SK-N-SH (cell line): ENCODE measurements at regions not wholly inside any gene's neighbourhood (a gene's known extent, or its start where the extent isn't known, plus 50 kb on each side); places are given as distances from the start of the nearest gene placed in this dataset.

Experiments
- CTCF ChIA-PET: fragments of 300-600, 350-600 bp; formaldehyde crosslinking; extraction: SDS; loops from one replicate; lab custom pipeline; 2021; lab: Yijun Ruan, JAX
- POLR2A ChIA-PET: fragments of 350-600 bp; sonication (Branson Sonifier 250); formaldehyde crosslinking; extraction: SDS; loops from one replicate; lab custom pipeline; 2020; ENCODE audit warnings: antibody characterized with exemption, inconsistent platforms; lab: Yijun Ruan, JAX
- DNase-seq: peaks from one replicate; pipeline ENCODE4 v3.0.0; 2012
- H2AFZ ChIP-seq: fragments of 200-600 bp; sonication (generic); 2 replicates; pipeline ENCODE4 v1.8.1; 2016; ENCODE audit warnings: antibody characterized with exemption, mild to moderate bottlenecking, low read depth
- H3F3A ChIP-seq: fragments of 200-600 bp; sonication (generic); replicated peaks from 2 replicates; pipeline ENCODE3; 2016; ENCODE audit warnings: antibody characterized with exemption, mild to moderate bottlenecking; ENCODE audit not compliant: insufficient read depth
- H3K27ac ChIP-seq, 2 experiments: fragments of 200-500 bp in 1 of 2; fragments of 200-600 bp in 1 of 2; sonication (Bioruptor generic) in 1 of 2; sonication (generic), shearing (Covaris generic) in 1 of 2; 2 replicates each; pipeline versions ENCODE4 v1.5.1 to v1.6.1; 2014 to 2016; ENCODE audit warnings: low read depth in 2 of 2, inconsistent platforms in 1 of 2, low read length in 1 of 2, mild to moderate bottlenecking in 1 of 2, mixed read lengths in 1 of 2
- H3K27me3 ChIP-seq: fragments of 200-600 bp; sonication (generic), shearing (Covaris generic); 2 replicates; pipeline ENCODE4 v1.6.1; 2016; ENCODE audit warnings: mixed run types; ENCODE audit not compliant: insufficient read depth
- H3K36me3 ChIP-seq, 2 experiments: fragments of 200-500 bp in 1 of 2; fragments of 200-600 bp in 1 of 2; sonication (Bioruptor generic) in 1 of 2; sonication (generic) in 1 of 2; replicated peaks in 1 of 2; 2 replicates each; pipeline versions ENCODE3 to v1.5.1; 2014 to 2016; ENCODE audit warnings: low read length in 1 of 2, mild to moderate bottlenecking in 1 of 2; ENCODE audit not compliant: insufficient read depth in 2 of 2, control insufficient read depth in 1 of 2
- H3K4me1 ChIP-seq, 2 experiments: fragments of 200-500 bp in 1 of 2; fragments of 200-600 bp in 1 of 2; sonication (Bioruptor generic) in 1 of 2; sonication (generic), shearing (Covaris generic) in 1 of 2; 2 replicates each; pipeline versions ENCODE4 v1.5.1 to v1.6.1; 2014 to 2016; ENCODE audit warnings: low read depth in 1 of 2, low read length in 1 of 2, mixed run types in 1 of 2; ENCODE audit not compliant: insufficient read depth in 2 of 2, control insufficient read depth in 1 of 2
- H3K4me2 ChIP-seq: fragments of 200-600 bp; sonication (generic), shearing (Covaris generic); 2 replicates; pipeline ENCODE4 v1.6.1; 2017; ENCODE audit warnings: mixed run types
- H3K4me3 ChIP-seq, 2 experiments: fragments of 200-500 bp in 1 of 2; fragments of 200-600 bp in 1 of 2; sonication (Bioruptor generic) in 1 of 2; sonication (generic), shearing (Covaris generic) in 1 of 2; 2 replicates each; pipeline versions ENCODE4 v1.5.1 to v1.8.1; 2014 to 2016; ENCODE audit warnings: low read depth in 2 of 2, inconsistent platforms in 1 of 2, low read length in 1 of 2, mild to moderate bottlenecking in 1 of 2, mixed read lengths in 1 of 2, moderate library complexity in 1 of 2
- H3K79me2 ChIP-seq: fragments of 200-600 bp; sonication (generic); 2 replicates; pipeline ENCODE4 v1.8.1; 2017; ENCODE audit warnings: mild to moderate bottlenecking; ENCODE audit not compliant: insufficient read depth
- H3K9ac ChIP-seq: fragments of 200-600 bp; sonication (generic); 2 replicates; pipeline ENCODE4 v1.6.1; 2017; ENCODE audit warnings: mixed run types
- H3K9me2 ChIP-seq: fragments of 200-600 bp; sonication (generic); 2 replicates; pipeline ENCODE4 v1.6.1; 2017; ENCODE audit warnings: mixed run types
- H3K9me3 ChIP-seq: fragments of 200-600 bp; sonication (generic); 2 replicates; pipeline ENCODE4 v1.6.1; 2017; ENCODE audit warnings: mixed run types, mild to moderate bottlenecking, moderate library complexity
- H4K20me1 ChIP-seq: fragments of 200-600 bp; sonication (generic); 2 replicates; pipeline ENCODE4 v1.6.1; 2017; ENCODE audit warnings: mild to moderate bottlenecking, mixed run types; ENCODE audit not compliant: insufficient read depth
- CHD2 ChIP-seq: fragments of 150-350 bp; IDR thresholded peaks from 2 replicates; pipeline ENCODE4 v1.6.1; 2018; ENCODE audit warnings: low read length; ENCODE audit not compliant: partially characterized antibody
- CTCF ChIP-seq: fragments of 200-600 bp; sonication (generic); IDR thresholded peaks from 2 replicates; pipeline ENCODE4 v1.6.1; 2017; ENCODE audit warnings: antibody characterized with exemption, mild to moderate bottlenecking, moderate library complexity
- EZH2phosphoT487 ChIP-seq: fragments of 200-600 bp; sonication (generic); IDR thresholded peaks from 2 replicates; pipeline ENCODE4 v1.6.1; 2017; ENCODE audit warnings: low read depth, mixed run types, mild to moderate bottlenecking, antibody characterized with exemption, moderate library complexity, borderline replicate concordance
- FOSL2 ChIP-seq: IDR thresholded peaks from 2 replicates; pipeline ENCODE4 v1.4.0; 2012; ENCODE audit warnings: low read depth, mild to moderate bottlenecking, moderate library complexity, borderline replicate concordance
- FOXJ3 ChIP-seq: sonication (generic); formaldehyde crosslinking; IDR thresholded peaks from 2 replicates; pipeline ENCODE4 v1.5.1; 2020; ENCODE audit warnings: mild to moderate bottlenecking, missing genetic modification reagents
- GATA2 ChIP-seq: sonication (generic); formaldehyde crosslinking; IDR thresholded peaks from 2 replicates; pipeline ENCODE4 v1.5.0; 2020; ENCODE audit warnings: mild to moderate bottlenecking, missing genetic modification reagents
- MEF2A ChIP-seq: IDR thresholded peaks from 2 replicates; pipeline ENCODE4 v1.4.0; 2012; ENCODE audit warnings: low read depth, borderline replicate concordance
- MXI1 ChIP-seq: IDR thresholded peaks from 2 replicates; pipeline ENCODE4 v1.6.1; 2012; ENCODE audit warnings: mild to moderate bottlenecking, low read depth, low read length, improper control_type of control experiment
- NRF1 ChIP-seq: IDR thresholded peaks from 2 replicates; pipeline ENCODE4 v1.6.1; 2012; ENCODE audit warnings: low read depth, mild to moderate bottlenecking, low read length
- PBX3 ChIP-seq: IDR thresholded peaks from 2 replicates; pipeline ENCODE4; 2012
- POLR2AphosphoS5 ChIP-seq: IDR thresholded peaks from 2 replicates; pipeline ENCODE4 v1.6.1; 2012; ENCODE audit warnings: low read depth, low read length
- RCOR1 ChIP-seq: fragments of 150-350 bp; IDR thresholded peaks from 2 replicates; pipeline ENCODE4 v1.6.1; 2017; ENCODE audit warnings: antibody characterized with exemption, low read length
- RFX5 ChIP-seq: IDR thresholded peaks from 2 replicates; pipeline ENCODE4 v1.6.1; 2012; ENCODE audit warnings: mild to moderate bottlenecking, improper control_type of control experiment, low read length
- RXRA ChIP-seq: IDR thresholded peaks from 2 replicates; pipeline ENCODE4 v1.4.0; 2012; ENCODE audit warnings: low read depth, mild to moderate bottlenecking, borderline replicate concordance
- SIN3A ChIP-seq: IDR thresholded peaks from 2 replicates; pipeline ENCODE4 v1.6.1; 2012; ENCODE audit warnings: low read depth, mild to moderate bottlenecking, low read length, moderate library complexity, borderline replicate concordance
- USF1 ChIP-seq: IDR thresholded peaks from 2 replicates; pipeline ENCODE4 v1.4.0; 2012; ENCODE audit warnings: low read depth, borderline replicate concordance
- USF2 ChIP-seq: fragments of 150-350 bp; IDR thresholded peaks from 2 replicates; pipeline ENCODE4 v1.6.1; 2017; ENCODE audit warnings: antibody characterized with exemption, low read length, low read depth, borderline replicate concordance
- ZBTB33 ChIP-seq: IDR thresholded peaks from 2 replicates; pipeline ENCODE4 v1.4.0; 2012; ENCODE audit warnings: low read depth, borderline replicate concordance
- WGBS: methylation state at CpG from one replicate; pipeline ENCODE4 v1.1.6; 2017; ENCODE audit warnings: low lambda C conversion rate; 5-methylcytosine and 5-hydroxymethylcytosine counted together

- ChIA-PET CTCF (interaction anchor here (1.1 to 4.8 kb wide), 3 partner anchors 10 to 214 kb away, joined by 4 to 53 read pairs (median 4); no protein-coding TSS in a partner anchor), POLR2A (no interaction called here)
- 36% methylated on average over 5 of the region's 6 CpGs for WGBS
- Histone ChIP-seq H2AFZ (no peak overlapping the region), H3K4me1 (no peaks in the 10 kb centered on the region), H3K4me3 (no peak overlapping the region), H3K27me3 (no peaks in the 10 kb centered on the region), H3K9me2 (no peaks in the 10 kb centered on the region), H3K4me2 (no peak overlapping the region), H3K79me2 (no peaks in the 10 kb centered on the region), H3F3A (no peaks in the 10 kb centered on the region), H3K27ac (no peak overlapping the region), H3K9ac (no peak overlapping the region), H4K20me1 (no peaks in the 10 kb centered on the region), H3K9me3 (no peaks in the 10 kb centered on the region), H3K36me3 (no peaks in the 10 kb centered on the region)
- DNase-seq, result no peak
- TF ChIP-seq POLR2AphosphoS5, result no peak
- no peak for TF ChIP-seq CHD2
- no peak for TF ChIP-seq FOSL2
- no peak for TF ChIP-seq NRF1
- TF ChIP-seq SIN3A, result no peak
- no peak for TF ChIP-seq USF1
- TF ChIP-seq PBX3, result no peak
- TF ChIP-seq RCOR1, result no peak
- no peak for TF ChIP-seq MEF2A
- no peak for TF ChIP-seq GATA2
- TF ChIP-seq MXI1, result no peak
- TF ChIP-seq RFX5, result no peak
- TF ChIP-seq USF2, result no peak
- TF ChIP-seq FOXJ3 (CRISPR knock-in tag), result no peak
- no peak for TF ChIP-seq RXRA
- TF ChIP-seq EZH2phosphoT487, result no peak
These were observed 163.2 kb upstream of the GGTLC1 start for GRCh38 chr20:24151621-24152294.

- H3K4me1 ChIP-seq, result no peaks in the 10 kb centered on the region
- no peak overlapping the region for H3K4me2 ChIP-seq
- H3K27ac ChIP-seq, result no peak overlapping the region
- H3K9ac ChIP-seq, result no peak overlapping the region
- H3K9me3 ChIP-seq, result no peaks in the 10 kb centered on the region
- H3F3A ChIP-seq, result no peaks in the 10 kb centered on the region
- DNase-seq, result no peak
- no peaks in the 10 kb centered on the region for H3K27me3 ChIP-seq
- POLR2A ChIA-PET, result no interaction called here
- H2AFZ ChIP-seq, result no peak overlapping the region
- H3K9me2 ChIP-seq, result no peaks in the 10 kb centered on the region
- CTCF ChIA-PET, result interaction anchor here (0.6 to 4.8 kb wide), 9 partner anchors 11 to 696 kb away, joined by 3 to 53 read pairs (median 4); no protein-coding TSS in a partner anchor
- 13% methylated on average over 2 of the region's 7 CpGs for WGBS
- no peaks in the 10 kb centered on the region for H3K79me2 ChIP-seq
- H3K36me3 ChIP-seq, result no peaks in the 10 kb centered on the region
- H4K20me1 ChIP-seq, result no peaks in the 10 kb centered on the region
- no peak overlapping the region for H3K4me3 ChIP-seq
- TF ChIP-seq ZBTB33 (no peak), USF1 (no peak), USF2 (no peak), POLR2AphosphoS5 (no peak), CTCF (no peak), MEF2A (no peak)
These were observed 161.8 kb upstream of the GGTLC1 start for GRCh38 chr20:24150406-24150805.
